ENCODE measurements at regions not wholly inside any gene's neighbourhood (a gene's known extent, or its start where the extent isn't known, plus 50 kb on each side); places are given as distances from the start of the nearest gene placed in this dataset.

- TF ChIP-seq EZH2 (IDR thresholded peaks at IDR 0.05; ENCODE audit: low read length) = no peak
- TF ChIP-seq CTCF (optimal IDR thresholded peaks at IDR 0.05 in 1 of 3, IDR thresholded peaks at IDR 0.05 in 1 of 3, conservative IDR thresholded peaks at IDR 0.05 in 1 of 3; ENCODE audit: extremely low read depth in 1 of 3, insufficient read depth in 2 of 3, low read length in 3 of 3) = no peak
Measured at GRCh38 chr2:67694445-67694844, 297.3 kb downstream of the ETAA1 start.
